ENCODE measurements at regions not wholly inside any gene's neighbourhood (a gene's known extent, or its start where the extent isn't known, plus 50 kb on each side); places are given as distances from the start of the nearest gene placed in this dataset.

DNA sequence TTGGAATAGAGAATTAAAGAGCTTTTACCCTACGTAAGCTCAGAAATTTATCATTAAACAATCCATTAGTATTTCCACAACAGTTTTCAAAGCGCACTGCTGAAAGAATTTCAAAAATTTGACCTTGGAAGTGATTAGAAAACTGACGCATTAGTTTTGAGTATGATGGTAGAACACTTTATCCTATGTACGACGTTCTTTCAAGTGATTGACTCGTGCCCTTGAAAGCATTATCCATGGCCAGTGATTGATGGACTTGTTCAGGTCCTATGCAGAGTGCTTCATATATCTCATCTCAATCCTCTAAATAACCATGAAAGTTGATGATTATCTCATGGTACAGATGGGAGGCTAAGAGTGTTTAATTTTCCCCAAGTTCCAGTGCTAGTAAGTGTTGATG is 697.2 kb downstream of the USP25 start:
- WGBS, 2 donors = 45 to 50% methylated on average over 6 of the region's 6 CpGs
- DNase-seq (no peak), ATAC-seq (peak in 2 of 8 donors; percentile 31 to 37)
- no peaks in the 10 kb centered on the region for H3K9me3 ChIP-seq
- TF ChIP-seq, protein P1, sequence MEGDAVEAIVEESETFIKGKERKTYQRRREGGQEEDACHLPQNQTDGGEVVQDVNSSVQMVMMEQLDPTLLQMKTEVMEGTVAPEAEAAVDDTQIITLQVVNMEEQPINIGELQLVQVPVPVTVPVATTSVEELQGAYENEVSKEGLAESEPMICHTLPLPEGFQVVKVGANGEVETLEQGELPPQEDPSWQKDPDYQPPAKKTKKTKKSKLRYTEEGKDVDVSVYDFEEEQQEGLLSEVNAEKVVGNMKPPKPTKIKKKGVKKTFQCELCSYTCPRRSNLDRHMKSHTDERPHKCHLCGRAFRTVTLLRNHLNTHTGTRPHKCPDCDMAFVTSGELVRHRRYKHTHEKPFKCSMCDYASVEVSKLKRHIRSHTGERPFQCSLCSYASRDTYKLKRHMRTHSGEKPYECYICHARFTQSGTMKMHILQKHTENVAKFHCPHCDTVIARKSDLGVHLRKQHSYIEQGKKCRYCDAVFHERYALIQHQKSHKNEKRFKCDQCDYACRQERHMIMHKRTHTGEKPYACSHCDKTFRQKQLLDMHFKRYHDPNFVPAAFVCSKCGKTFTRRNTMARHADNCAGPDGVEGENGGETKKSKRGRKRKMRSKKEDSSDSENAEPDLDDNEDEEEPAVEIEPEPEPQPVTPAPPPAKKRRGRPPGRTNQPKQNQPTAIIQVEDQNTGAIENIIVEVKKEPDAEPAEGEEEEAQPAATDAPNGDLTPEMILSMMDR (IDR thresholded peaks at IDR 0.05) = no peak
- peak overlapping the region in 6 of 10 donors; percentile 1 to 90 (median 14) for H3K27ac ChIP-seq
- no peaks in the 10 kb centered on the region for H3K27me3 ChIP-seq
- intact Hi-C loops (cut with DNase I) = loop anchor here in 4 of 10 donors (10.0 kb wide), 3 partner anchors 108 to 232 kb away; no protein-coding TSS in a partner anchor
- no peaks in the 10 kb centered on the region for H3K36me3 ChIP-seq
- H3K4me1 ChIP-seq = peaks cover 0 to 59% (median 27%) of the 10 kb centered on the region in 9 donors
- no peak overlapping the region for H3K4me3 ChIP-seq

DNA sequence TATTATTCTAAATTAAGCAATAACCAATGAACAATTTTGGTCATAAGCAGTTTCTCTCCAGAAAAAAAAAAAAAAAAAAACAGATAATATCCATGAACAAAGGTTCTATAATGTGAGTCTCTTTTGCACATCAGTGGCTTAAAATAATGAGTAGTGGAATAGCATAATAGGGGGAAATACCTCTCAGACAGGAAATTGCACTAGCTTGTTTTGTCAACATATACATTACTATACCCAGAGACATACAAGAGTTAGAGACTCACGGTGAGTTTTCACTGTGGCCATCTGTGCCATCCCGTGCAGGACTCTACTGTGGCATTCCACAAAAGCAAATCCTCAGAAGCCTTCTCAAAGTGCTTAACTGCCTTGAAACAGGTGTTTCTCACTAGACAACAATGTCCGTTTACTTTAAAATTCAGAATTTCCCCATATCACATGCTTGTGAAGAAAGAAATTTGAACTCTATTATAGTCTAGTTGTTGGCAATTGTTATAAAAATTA is 697.9 kb downstream of the USP25 start:
- TF ChIP-seq, protein P1 (IDR thresholded peaks at IDR 0.05) = no peak
- H3K27me3 ChIP-seq = no peaks in the 10 kb centered on the region
- intact Hi-C loops (cut with DNase I) = loop anchor here in 4 of 10 donors (10.0 kb wide), 3 partner anchors 107 to 233 kb away; no protein-coding TSS in a partner anchor
- H3K36me3 ChIP-seq = no peaks in the 10 kb centered on the region
- peak overlapping the region in 1 of 10 donors; percentile 45 for H3K27ac ChIP-seq
- no peak for ATAC-seq
- H3K4me1 ChIP-seq = peaks cover 0 to 53% (median 27%) of the 10 kb centered on the region in 9 donors
- H3K4me3 ChIP-seq = no peak overlapping the region
- 60 to 69% methylated on average over 3 of the region's 3 CpGs for WGBS, 2 donors
- H3K9me3 ChIP-seq = no peaks in the 10 kb centered on the region
- DNase-seq = no peak

DNA sequence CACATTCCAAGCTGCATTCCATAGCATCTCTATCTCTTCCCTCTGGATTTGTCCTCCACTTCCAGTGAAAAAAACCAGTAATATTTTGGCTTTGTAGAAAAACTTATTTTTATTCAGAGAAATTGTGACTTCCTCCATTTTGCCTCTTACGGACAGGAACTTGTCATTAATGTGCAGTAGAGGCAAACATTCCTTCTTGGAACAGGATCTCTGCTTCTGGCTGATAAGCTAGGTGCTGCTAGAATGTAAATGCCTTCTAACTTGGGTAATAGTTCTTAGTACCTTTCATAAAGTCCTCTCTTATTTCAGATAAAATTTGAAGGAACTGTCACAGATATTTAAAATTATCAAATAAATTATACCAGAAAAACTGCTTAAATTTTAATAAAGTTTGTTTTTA is 707.8 kb downstream of the USP25 start:
- H3K9me3 ChIP-seq = no peaks in the 10 kb centered on the region
- intact Hi-C loops (cut with DNase I) = loop anchor here in 1 of 10 donors (10.0 kb wide), 1 partner anchor 223 kb away; no protein-coding TSS in a partner anchor
- H3K27me3 ChIP-seq = no peaks in the 10 kb centered on the region
- TF ChIP-seq, protein P1 (IDR thresholded peaks at IDR 0.05) = no peak
- H3K4me1 ChIP-seq = peaks cover 0 to 71% (median 37%) of the 10 kb centered on the region in 9 donors
- no peak overlapping the region for H3K4me3 ChIP-seq
- no peak for ATAC-seq
- no peak for DNase-seq
- no peak overlapping the region for H3K27ac ChIP-seq
- H3K36me3 ChIP-seq = no peaks in the 10 kb centered on the region
- WGBS, 2 donors = 33 to 42% methylated on average over 1 of the region's 1 CpG

DNA sequence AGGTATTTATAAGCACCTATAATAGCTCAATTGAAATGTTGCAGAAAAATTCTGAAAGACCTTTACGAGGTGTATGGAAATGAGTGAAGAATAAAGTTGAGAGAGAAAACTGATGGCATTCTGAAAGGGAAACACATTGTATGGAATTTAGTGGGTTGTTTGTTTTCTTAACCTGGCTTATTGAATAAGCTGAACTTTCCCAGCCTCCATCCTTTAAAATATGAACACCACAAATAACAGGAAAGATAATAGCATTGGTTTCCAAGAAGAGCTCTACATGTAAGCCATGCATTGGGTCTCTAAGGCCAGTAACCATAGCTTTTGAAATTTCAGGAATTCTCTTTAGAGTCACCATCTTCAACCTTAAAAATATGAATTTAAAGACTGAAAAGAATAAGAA is 709.0 kb downstream of the USP25 start:
- TF ChIP-seq, protein P1 (IDR thresholded peaks at IDR 0.05) = no peak
- no peaks in the 10 kb centered on the region for H3K9me3 ChIP-seq
- 89 to 91% methylated on average over 1 of the region's 1 CpG for WGBS, 2 donors
- ATAC-seq (no peak), DNase-seq (no peak)
- H3K36me3 ChIP-seq = no peaks in the 10 kb centered on the region
- no peaks in the 10 kb centered on the region for H3K27me3 ChIP-seq
- H3K4me1 ChIP-seq = peaks cover 0 to 68% (median 37%) of the 10 kb centered on the region in 9 donors
- intact Hi-C loops (cut with DNase I) = loop anchor here in 1 of 10 donors (10.0 kb wide), 1 partner anchor 224 kb away; no protein-coding TSS in a partner anchor
- H3K27ac ChIP-seq = no peak overlapping the region
- H3K4me3 ChIP-seq = no peak overlapping the region
